GM12878 (cell line): ENCODE measurements at regions not wholly inside any gene's neighbourhood (a gene's known extent, or its start where the extent isn't known, plus 50 kb on each side); places are given as distances from the start of the nearest gene placed in this dataset.

Experiments used
- ATAC-seq: fragments of 200-7000 bp; cut with Tn5 transposase; 3 replicates; pipeline ENCODE4 v1.9.1; 2020; ENCODE audit warnings: mild to moderate bottlenecking, moderate library complexity
- BruUV-seq: library from RNA; stranded (reverse); fragments of 400-500 nt; replicated peaks from 2 replicates; lab custom pipeline; 2021; lab: Mats Ljungman, UMichigan
- CTCF ChIA-PET: fragments of 300-600 bp; sonication (Branson Sonifier 250); formaldehyde crosslinking; extraction: SDS; loops from one replicate; lab custom pipeline; 2021; ENCODE audit warnings: inconsistent platforms; lab: Yijun Ruan, JAX
- POLR2A ChIA-PET: fragments of 350-600 bp; formaldehyde crosslinking; extraction: SDS; loops from one replicate; lab custom pipeline; 2021; ENCODE audit warnings: inconsistent platforms; lab: Charles Lee
- RAD21 ChIA-PET: fragments of 300-600 bp; sonication (Branson Sonifier 250); formaldehyde crosslinking; loops from one replicate; lab custom pipeline; 2023; ENCODE audit warnings: antibody characterized with exemption; ENCODE audit not compliant: unreplicated experiment; lab: Charles Lee
- SMC1A ChIA-PET: fragments of 300-600 bp; sonication (Branson Sonifier 250); formaldehyde crosslinking; loops from one replicate; lab custom pipeline; 2023; ENCODE audit not compliant: unreplicated experiment, uncharacterized antibody; lab: Charles Lee
- DNase-seq: peaks from one replicate; pipeline ENCODE4 v3.0.0-alpha.2; 2011; ENCODE audit warnings: low read depth, low spot score
- FAIRE-seq: peaks from 3 replicates; lab custom pipeline; 2011; peaks lifted over from hg19 to GRCh38; lab: Jason Lieb, UNC
- H2AFZ ChIP-seq: 2 replicates; pipeline ENCODE4 v1.6.0; 2011; ENCODE audit warnings: low read depth, low read length, control low read depth; ENCODE audit not compliant: control insufficient read depth
- H3K27ac ChIP-seq: 2 replicates; pipeline ENCODE4 v1.5.1; 2011; ENCODE audit warnings: control low read depth; ENCODE audit not compliant: control insufficient read depth, insufficient read depth
- H3K27me3 ChIP-seq, 2 experiments: replicated peaks in 1 of 2; 2 replicates each; pipeline versions ENCODE4 v1.6.0 to v1.6.1; 2011; ENCODE audit warnings: low read length in 1 of 2; ENCODE audit not compliant: control insufficient read depth in 2 of 2, insufficient read depth in 2 of 2
- H3K36me3 ChIP-seq, 2 experiments: 2 replicates each; pipeline ENCODE4 v1.5.1; 2011; ENCODE audit warnings: low read length in 1 of 2; ENCODE audit not compliant: control insufficient read depth in 2 of 2, insufficient read depth in 2 of 2
- H3K4me1 ChIP-seq: 2 replicates; pipeline ENCODE4 v1.6.1; 2011; ENCODE audit warnings: mild to moderate bottlenecking, low read length, moderate library complexity, mixed read lengths; ENCODE audit not compliant: control insufficient read depth, insufficient read depth
- H3K4me2 ChIP-seq: 2 replicates; pipeline ENCODE4 v1.6.0; 2011; ENCODE audit warnings: control low read depth; ENCODE audit not compliant: control insufficient read depth, insufficient read depth
- H3K4me3 ChIP-seq: fragments of 200-600 bp; sonication (generic); 2 replicates; pipeline ENCODE4 v1.5.1; 2016
- H3K79me2 ChIP-seq: 2 replicates; pipeline ENCODE4 v1.6.0; 2011; ENCODE audit warnings: low read length; ENCODE audit not compliant: control insufficient read depth, insufficient read depth
- H3K9ac ChIP-seq: 2 replicates; pipeline ENCODE4 v1.8.0; 2011; ENCODE audit warnings: low read length, control low read depth, mixed read lengths; ENCODE audit not compliant: control insufficient read depth, insufficient read depth
- H3K9me3 ChIP-seq: replicated peaks from 3 replicates; pipeline ENCODE4 v1.5.1; 2011; ENCODE audit warnings: mild to moderate bottlenecking, low read length; ENCODE audit not compliant: control insufficient read depth, insufficient read depth
- H4K20me1 ChIP-seq: 2 replicates; pipeline ENCODE4 v1.6.0; 2011; ENCODE audit not compliant: control insufficient read depth, insufficient read depth
- BMI1 ChIP-seq: fragments of 450-650 bp; IDR thresholded peaks from 2 replicates; pipeline ENCODE4 v1.6.1; 2016; ENCODE audit warnings: mild to moderate bottlenecking, moderate library complexity, borderline replicate concordance
- IKZF1 ChIP-seq: fragments of 450-650 bp; conservative IDR thresholded peaks from 2 replicates; pipeline ENCODE4 v1.6.1; 2017; ENCODE audit warnings: antibody characterized with exemption, mild to moderate bottlenecking
- KLF5 ChIP-seq: fragments of 450-650 bp; IDR thresholded peaks from 2 replicates; pipeline ENCODE4 v1.6.1; 2014; ENCODE audit warnings: mild to moderate bottlenecking; ENCODE audit not compliant: partially characterized antibody
- MEF2B ChIP-seq: fragments of 450-650 bp; IDR thresholded peaks from 2 replicates; pipeline ENCODE4 v1.6.1; 2018; ENCODE audit warnings: mild to moderate bottlenecking, moderate library complexity; ENCODE audit not compliant: partially characterized antibody, poor library complexity, severe bottlenecking
- NFIC ChIP-seq: IDR thresholded peaks from 2 replicates; pipeline ENCODE4 v1.6.1; 2012; ENCODE audit warnings: low read depth, mild to moderate bottlenecking, inconsistent platforms, low read length, moderate library complexity
- PAX5 ChIP-seq: IDR thresholded peaks from 2 replicates; pipeline ENCODE4 v1.6.1; 2011; ENCODE audit warnings: low read depth, low read length, borderline replicate concordance
- RAD21 ChIP-seq: IDR thresholded peaks from 2 replicates; pipeline ENCODE4 v1.6.1; 2011; ENCODE audit warnings: mild to moderate bottlenecking, low read depth, low read length, moderate library complexity; ENCODE audit not compliant: insufficient read depth
- ZZZ3 ChIP-seq: IDR thresholded peaks from 2 replicates; pipeline ENCODE4 v1.6.1; 2011; ENCODE audit warnings: low read depth; ENCODE audit not compliant: control insufficient read depth, insufficient read length
- WGBS: methylation state at CpG from one replicate; pipeline ENCODE4 v1.1.6; 2016; ENCODE audit warnings: low lambda C conversion rate; ENCODE audit not compliant: insufficient replicate concordance, insufficient coverage; ENCODE audit errors: missing lambda C conversion rate; 5-methylcytosine and 5-hydroxymethylcytosine counted together
- in situ Hi-C: fragments of 300-500 bp; cut with MboI; formaldehyde crosslinking; loops from 9 replicates; pipeline ENCODE4 v1.14.3; 2018; ENCODE audit warnings: mixed read lengths
- intact Hi-C: fragments of 100-400 bp; cut with micrococcal nuclease; formaldehyde crosslinking; loops from one replicate; pipeline ENCODE4 v1.14.2; 2022; ENCODE audit not compliant: unreplicated experiment
- TF ChIP-seq, protein P1 (sequence below): fragments of 450-650 bp; IDR thresholded peaks from 2 replicates; pipeline ENCODE4 v1.6.1; 2017; ENCODE audit warnings: mild to moderate bottlenecking, low read depth, inconsistent platforms; ENCODE audit not compliant: poor library complexity, severe bottlenecking
- TF ChIP-seq, protein P2 (sequence below): IDR thresholded peaks from 2 replicates; pipeline ENCODE4 v1.6.1; 2011; ENCODE audit warnings: low read depth, mild to moderate bottlenecking, low read length, moderate library complexity, borderline replicate concordance; ENCODE audit errors: extremely low read depth

DNA sequence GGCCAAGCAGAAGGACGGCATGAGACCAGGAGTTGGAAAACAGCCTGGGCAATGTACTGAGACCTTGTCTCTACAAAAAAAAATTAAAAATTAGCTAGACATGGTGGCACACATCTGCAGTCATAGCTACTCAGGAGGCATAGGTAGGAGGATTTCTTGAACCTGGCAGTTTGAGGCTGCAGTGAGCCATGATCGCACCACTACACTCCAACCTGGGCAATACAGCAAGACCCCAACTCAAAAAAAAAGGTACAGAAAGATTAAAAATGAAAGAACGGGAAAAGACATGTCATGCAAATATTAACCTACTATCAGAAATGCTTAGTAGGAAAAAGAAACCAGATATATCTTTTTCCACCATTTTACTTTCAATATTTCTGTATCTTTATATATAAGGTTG is 99.6 kb upstream of the ATP11B start:
- ChIA-PET CTCF (interaction anchor here (0.6 kb wide), 1 partner anchor 405 kb away, joined by 3 read pairs; no protein-coding TSS in a partner anchor), POLR2A (interaction anchor here (0.5 kb wide), 1 partner anchor 106 kb away, joined by 3 read pairs; no protein-coding TSS in a partner anchor), RAD21 (no interaction called here), SMC1A (no interaction called here)
- no peaks in the 10 kb centered on the region; the same call in 1 of the 2 replicates for H3K4me1 ChIP-seq
- no peaks in the 10 kb centered on the region for H4K20me1 ChIP-seq
- no peak overlapping the region for H2AFZ ChIP-seq
- FAIRE-seq (no peak), DNase-seq (no peak), ATAC-seq (no peak)
- H3K27me3 ChIP-seq = no peaks in the 10 kb centered on the region; a peak in 1 of 4 replicates
- no peak overlapping the region for H3K9ac ChIP-seq
- TF ChIP-seq, protein P1, sequence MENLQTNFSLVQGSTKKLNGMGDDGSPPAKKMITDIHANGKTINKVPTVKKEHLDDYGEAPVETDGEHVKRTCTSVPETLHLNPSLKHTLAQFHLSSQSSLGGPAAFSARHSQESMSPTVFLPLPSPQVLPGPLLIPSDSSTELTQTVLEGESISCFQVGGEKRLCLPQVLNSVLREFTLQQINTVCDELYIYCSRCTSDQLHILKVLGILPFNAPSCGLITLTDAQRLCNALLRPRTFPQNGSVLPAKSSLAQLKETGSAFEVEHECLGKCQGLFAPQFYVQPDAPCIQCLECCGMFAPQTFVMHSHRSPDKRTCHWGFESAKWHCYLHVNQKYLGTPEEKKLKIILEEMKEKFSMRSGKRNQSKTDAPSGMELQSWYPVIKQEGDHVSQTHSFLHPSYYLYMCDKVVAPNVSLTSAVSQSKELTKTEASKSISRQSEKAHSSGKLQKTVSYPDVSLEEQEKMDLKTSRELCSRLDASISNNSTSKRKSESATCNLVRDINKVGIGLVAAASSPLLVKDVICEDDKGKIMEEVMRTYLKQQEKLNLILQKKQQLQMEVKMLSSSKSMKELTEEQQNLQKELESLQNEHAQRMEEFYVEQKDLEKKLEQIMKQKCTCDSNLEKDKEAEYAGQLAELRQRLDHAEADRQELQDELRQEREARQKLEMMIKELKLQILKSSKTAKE = no peak
- TF ChIP-seq, protein P2, sequence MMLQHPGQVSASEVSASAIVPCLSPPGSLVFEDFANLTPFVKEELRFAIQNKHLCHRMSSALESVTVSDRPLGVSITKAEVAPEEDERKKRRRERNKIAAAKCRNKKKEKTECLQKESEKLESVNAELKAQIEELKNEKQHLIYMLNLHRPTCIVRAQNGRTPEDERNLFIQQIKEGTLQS = no peak
- TF ChIP-seq BMI1 (no peak), PAX5 (no peak), RAD21 (no peak), MEF2B (no peak), NFIC (no peak), ZZZ3 (no peak), KLF5 (no peak), IKZF1 (no peak)
- no peaks in the 10 kb centered on the region for H3K79me2 ChIP-seq
- no peak overlapping the region for H3K4me2 ChIP-seq
- H3K27ac ChIP-seq = no peak overlapping the region
- intact Hi-C loops = no loop called here
- H3K36me3 ChIP-seq = no peaks in the 10 kb centered on the region
- no peaks in the 10 kb centered on the region for H3K9me3 ChIP-seq
- 84% methylated on average over 3 of the region's 3 CpGs for WGBS
- no peak overlapping the region for H3K4me3 ChIP-seq
- no TSS peak for BruUV-seq
- in situ Hi-C loops = no loop called here
